ENCODE measurements at regions not wholly inside any gene's neighbourhood (a gene's known extent, or its start where the extent isn't known, plus 50 kb on each side); places are given as distances from the start of the nearest gene placed in this dataset.

- no TSS peak for BruUV-seq (replicated peaks)
- ChIA-PET POLR2A (ENCODE audit: low non-redundant PET) (no interaction called here), CTCF (no interaction called here)
- no peak for DNase-seq (ENCODE audit: low spot score)
- no peak overlapping the region for H3K4me3 ChIP-seq (ENCODE audit: low read depth, low read length, poor library complexity, severe bottlenecking)
- TF ChIP-seq EZH2 (IDR thresholded peaks at IDR 0.05; ENCODE audit: borderline replicate concordance, low read depth, low read length, poor library complexity, severe bottlenecking) (no peak), CTCF (conservative IDR thresholded peaks at IDR 0.05; ENCODE audit: low read depth, low read length) (no peak)
- H3K36me3 ChIP-seq (ENCODE audit: insufficient read depth, low read length, poor library complexity, severe bottlenecking): no peaks in the 10 kb centered on the region
- H3K27me3 ChIP-seq (replicated peaks; ENCODE audit: insufficient read depth, low read depth, low read length, poor library complexity): no peaks in the 10 kb centered on the region
- H3K4me1 ChIP-seq (ENCODE audit: insufficient read depth, low read length, poor library complexity, severe bottlenecking): peaks cover 12% of the 10 kb centered on the region
- no peak overlapping the region for H3K27ac ChIP-seq (ENCODE audit: low read depth, low read length, poor library complexity, severe bottlenecking)
- intact Hi-C loops (cut with micrococcal nuclease; ENCODE audit: unreplicated experiment): no loop called here
- H3K9me3 ChIP-seq (ENCODE audit: low read depth, low read length, poor library complexity, severe bottlenecking): no peaks in the 10 kb centered on the region
Measured at GRCh38 chr15:47358876-47359275, 358.4 kb upstream of the SEMA6D start.

- Histone ChIP-seq H3K27me3 (replicated peaks; ENCODE audit: insufficient read depth, low read depth, low read length, poor library complexity) (no peaks in the 10 kb centered on the region), H3K9me3 (ENCODE audit: low read depth, low read length, poor library complexity, severe bottlenecking) (no peaks in the 10 kb centered on the region), H3K27ac (ENCODE audit: low read depth, low read length, poor library complexity, severe bottlenecking) (no peak overlapping the region), H3K4me3 (ENCODE audit: low read depth, low read length, poor library complexity, severe bottlenecking) (no peak overlapping the region), H3K36me3 (ENCODE audit: insufficient read depth, low read length, poor library complexity, severe bottlenecking) (no peaks in the 10 kb centered on the region), H3K4me1 (ENCODE audit: insufficient read depth, low read length, poor library complexity, severe bottlenecking) (peaks cover 12% of the 10 kb centered on the region)
- no peak for DNase-seq (ENCODE audit: low spot score)
- TF ChIP-seq CTCF (conservative IDR thresholded peaks at IDR 0.05; ENCODE audit: low read depth, low read length): no peak
- no peak for TF ChIP-seq EZH2 (IDR thresholded peaks at IDR 0.05; ENCODE audit: borderline replicate concordance, low read depth, low read length, poor library complexity, severe bottlenecking)
- no TSS peak for BruUV-seq (replicated peaks)
- ChIA-PET CTCF (no interaction called here), POLR2A (ENCODE audit: low non-redundant PET) (no interaction called here)
- intact Hi-C loops (cut with micrococcal nuclease; ENCODE audit: unreplicated experiment): no loop called here
Measured at GRCh38 chr15:47360305-47360704, 357.0 kb upstream of the SEMA6D start.

- Histone ChIP-seq H3K4me3 (ENCODE audit: low read depth, low read length, poor library complexity, severe bottlenecking) (no peak overlapping the region), H3K4me1 (ENCODE audit: insufficient read depth, low read length, poor library complexity, severe bottlenecking) (peaks cover 6% of the 10 kb centered on the region), H3K36me3 (ENCODE audit: insufficient read depth, low read length, poor library complexity, severe bottlenecking) (no peaks in the 10 kb centered on the region), H3K9me3 (ENCODE audit: low read depth, low read length, poor library complexity, severe bottlenecking) (no peaks in the 10 kb centered on the region), H3K27ac (ENCODE audit: low read depth, low read length, poor library complexity, severe bottlenecking) (no peak overlapping the region), H3K27me3 (replicated peaks; ENCODE audit: insufficient read depth, low read depth, low read length, poor library complexity) (no peaks in the 10 kb centered on the region)
- DNase-seq (ENCODE audit: low spot score): no peak
- TF ChIP-seq CTCF (conservative IDR thresholded peaks at IDR 0.05; ENCODE audit: low read depth, low read length): no peak
- TF ChIP-seq EZH2 (IDR thresholded peaks at IDR 0.05; ENCODE audit: borderline replicate concordance, low read depth, low read length, poor library complexity, severe bottlenecking): no peak
- POLR2A ChIA-PET (ENCODE audit: low non-redundant PET): no interaction called here
- intact Hi-C loops (cut with micrococcal nuclease; ENCODE audit: unreplicated experiment): no loop called here
- CTCF ChIA-PET: no interaction called here
- BruUV-seq (replicated peaks): no TSS peak
Measured at GRCh38 chr15:47362118-47362905, 355.0 kb upstream of the SEMA6D start.
